ENCODE measurements at regions not wholly inside any gene's neighbourhood (a gene's known extent, or its start where the extent isn't known, plus 50 kb on each side); places are given as distances from the start of the nearest gene placed in this dataset.

GRCh38 chr5:162283609-162284008 lies 216.0 kb downstream of the GABRG2 start:
- ChIA-PET POLR2A (ENCODE audit: unreplicated experiment) (no interaction called here), CTCF (no interaction called here)

More at GRCh38 chr5:162283609-162284008, 216.0 kb downstream of the GABRG2 start:
- in situ Hi-C loops (cut with MboI; ENCODE audit: low sequenced_read_pairs): no loop called here
- WGBS, 2 experiments (ENCODE audit: extremely low coverage in 2 of 2, insufficient read length in 1 of 2): no CpG with 5 or more reads among the region's 1 CpG
- Histone ChIP-seq H3K4me3 (ENCODE audit: insufficient read depth, low read depth, low read length) (no peak overlapping the region), H3K27me3 (ENCODE audit: control insufficient read depth, insufficient read depth, low read length) (no peaks in the 10 kb centered on the region), H2AK9ac (replicated peaks; ENCODE audit: low read depth, low read length, poor library complexity) (no peak overlapping the region), H3K9me1 (ENCODE audit: insufficient read depth, low read length) (no peaks in the 10 kb centered on the region), H3K27ac (ENCODE audit: insufficient read depth, low read length) (no peak overlapping the region), H2AK5ac (ENCODE audit: low read depth, low read length) (no peak overlapping the region), H2BK120ac (ENCODE audit: low read depth, low read length) (no peak overlapping the region), H3K23ac (ENCODE audit: low read depth, low read length) (no peak overlapping the region), H3K36me3 (ENCODE audit: control insufficient read depth, insufficient read depth, low read length) (no peaks in the 10 kb centered on the region), H4K8ac (ENCODE audit: low read depth in 2 of 2, low read length in 2 of 2) (no peak overlapping the region), H4K20me1 (ENCODE audit: insufficient read depth, low read length) (no peaks in the 10 kb centered on the region), H3K4ac (ENCODE audit: low read depth, low read length) (no peak overlapping the region), H3K4me2 (ENCODE audit: low read depth, low read length) (no peak overlapping the region), H4K5ac (ENCODE audit: low read depth, low read length) (no peak overlapping the region), H3K4me1 (ENCODE audit: control insufficient read depth, insufficient read depth, low read length) (no peaks in the 10 kb centered on the region), H2BK15ac (ENCODE audit: low read depth, low read length) (no peak overlapping the region), H3K18ac (ENCODE audit: low read depth, low read length) (no peak overlapping the region), H2BK20ac (ENCODE audit: low read depth, low read length) (no peak overlapping the region), H3K9me3 (ENCODE audit: control insufficient read depth, insufficient read depth, low read length) (peaks cover 2% of the 10 kb centered on the region; the same call in 1 of the 2 replicates), H3K79me1 (ENCODE audit: low read depth in 1 of 2, low read length in 2 of 2) (no peaks in the 10 kb centered on the region), H4K91ac (ENCODE audit: insufficient read depth, low read depth, low read length) (no peak overlapping the region), H2BK5ac (ENCODE audit: low read depth, low read length, poor library complexity, severe bottlenecking) (no peak overlapping the region), H3K14ac (replicated peaks; ENCODE audit: low read depth, low read length) (no peak overlapping the region), H3K9ac (ENCODE audit: low read depth, low read length) (no peak overlapping the region), H3K56ac (ENCODE audit: extremely low read depth, insufficient read depth, low read length) (no peak overlapping the region), H2AFZ (replicated peaks; ENCODE audit: low read length, poor library complexity) (no peak overlapping the region)
- ATAC-seq (ENCODE audit: low read depth) (no peak), DNase-seq (no peak)
- no TSS peak for BruUV-seq (replicated peaks)
- intact Hi-C loops (cut with micrococcal nuclease): no loop called here
- dilution Hi-C loops (cut with HindIII; ENCODE audit: low sequenced_read_pairs, unreplicated experiment): no loop called here
- TF ChIP-seq RCOR1 (IDR thresholded peaks at IDR 0.05; ENCODE audit: insufficient replicate concordance, low read length): no peak
- no peak for TF ChIP-seq SMC3 (IDR thresholded peaks at IDR 0.05; ENCODE audit: low read depth, low read length)
- no peak for TF ChIP-seq MAZ (IDR thresholded peaks at IDR 0.05; ENCODE audit: borderline replicate concordance, low read depth, low read length)
- no peak for TF ChIP-seq MAFK (IDR thresholded peaks at IDR 0.05; ENCODE audit: low read depth, low read length)

All from IMR-90 (cell line).